ENCODE measurements at regions not wholly inside any gene's neighbourhood (a gene's known extent, or its start where the extent isn't known, plus 50 kb on each side); places are given as distances from the start of the nearest gene placed in this dataset.

DNA sequence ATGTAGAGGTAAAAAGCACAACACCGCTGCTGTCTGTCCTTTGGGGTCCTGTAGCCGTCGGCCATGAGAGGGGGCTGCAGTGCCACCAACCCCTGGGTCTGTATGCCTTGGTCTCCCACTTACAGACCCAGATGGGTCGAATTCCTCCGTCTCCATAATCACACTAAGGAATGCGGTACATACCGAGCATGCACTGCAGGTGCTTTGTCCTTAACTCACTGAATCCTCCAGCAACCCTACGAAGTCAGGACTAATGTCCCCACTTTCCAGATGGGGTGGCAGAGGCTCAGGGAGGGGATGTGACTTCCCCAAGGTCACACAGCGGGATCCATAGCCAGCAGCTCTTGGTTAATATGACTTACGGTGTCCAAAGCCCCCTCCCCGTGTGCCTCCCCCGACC lies 219.9 kb upstream of the CIBAR2 start:
- in situ Hi-C loops (cut with HindIII; ENCODE audit: low sequenced_read_pairs), result loop anchor here (5.0 kb wide), 1 partner anchor 70 kb away; no protein-coding TSS in a partner anchor
- H3K4me3 ChIP-seq (ENCODE audit: low read depth, low read length), result no peak overlapping the region
- no peak for DNase-seq (ENCODE audit: low read depth)
- TF ChIP-seq, protein P1, sequence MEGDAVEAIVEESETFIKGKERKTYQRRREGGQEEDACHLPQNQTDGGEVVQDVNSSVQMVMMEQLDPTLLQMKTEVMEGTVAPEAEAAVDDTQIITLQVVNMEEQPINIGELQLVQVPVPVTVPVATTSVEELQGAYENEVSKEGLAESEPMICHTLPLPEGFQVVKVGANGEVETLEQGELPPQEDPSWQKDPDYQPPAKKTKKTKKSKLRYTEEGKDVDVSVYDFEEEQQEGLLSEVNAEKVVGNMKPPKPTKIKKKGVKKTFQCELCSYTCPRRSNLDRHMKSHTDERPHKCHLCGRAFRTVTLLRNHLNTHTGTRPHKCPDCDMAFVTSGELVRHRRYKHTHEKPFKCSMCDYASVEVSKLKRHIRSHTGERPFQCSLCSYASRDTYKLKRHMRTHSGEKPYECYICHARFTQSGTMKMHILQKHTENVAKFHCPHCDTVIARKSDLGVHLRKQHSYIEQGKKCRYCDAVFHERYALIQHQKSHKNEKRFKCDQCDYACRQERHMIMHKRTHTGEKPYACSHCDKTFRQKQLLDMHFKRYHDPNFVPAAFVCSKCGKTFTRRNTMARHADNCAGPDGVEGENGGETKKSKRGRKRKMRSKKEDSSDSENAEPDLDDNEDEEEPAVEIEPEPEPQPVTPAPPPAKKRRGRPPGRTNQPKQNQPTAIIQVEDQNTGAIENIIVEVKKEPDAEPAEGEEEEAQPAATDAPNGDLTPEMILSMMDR (IDR thresholded peaks at IDR 0.05; ENCODE audit: low read depth, low read length, missing control alignments), result no peak

DNA sequence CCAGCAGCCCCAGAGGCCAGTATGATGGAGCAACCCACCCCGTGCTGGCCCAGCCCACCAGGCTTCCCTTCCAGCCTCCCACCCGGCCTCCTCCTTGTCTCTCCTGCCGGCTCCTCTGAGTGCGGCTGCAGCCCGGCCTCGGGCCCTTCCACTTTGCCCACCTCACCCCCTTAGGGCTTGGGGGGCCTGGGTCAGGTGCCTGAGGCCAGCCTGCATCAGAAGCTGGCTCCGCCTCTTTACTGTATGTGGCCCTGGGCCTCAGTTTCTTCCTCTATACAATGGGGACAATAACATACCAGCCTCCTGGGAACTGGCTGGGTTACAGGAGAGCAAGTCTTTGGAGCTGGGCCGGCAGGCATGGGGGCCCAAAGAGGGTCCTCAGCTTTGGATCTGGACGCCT lies 221.1 kb upstream of the CIBAR2 start:
- no peak overlapping the region for H3K4me3 ChIP-seq (ENCODE audit: low read depth, low read length)
- TF ChIP-seq, protein P1 (IDR thresholded peaks at IDR 0.05; ENCODE audit: low read depth, low read length, missing control alignments), result no peak
- in situ Hi-C loops (cut with HindIII; ENCODE audit: low sequenced_read_pairs), result loop anchor here (5.0 kb wide), 1 partner anchor 71 kb away; no protein-coding TSS in a partner anchor
- no peak for DNase-seq (ENCODE audit: low read depth)

DNA sequence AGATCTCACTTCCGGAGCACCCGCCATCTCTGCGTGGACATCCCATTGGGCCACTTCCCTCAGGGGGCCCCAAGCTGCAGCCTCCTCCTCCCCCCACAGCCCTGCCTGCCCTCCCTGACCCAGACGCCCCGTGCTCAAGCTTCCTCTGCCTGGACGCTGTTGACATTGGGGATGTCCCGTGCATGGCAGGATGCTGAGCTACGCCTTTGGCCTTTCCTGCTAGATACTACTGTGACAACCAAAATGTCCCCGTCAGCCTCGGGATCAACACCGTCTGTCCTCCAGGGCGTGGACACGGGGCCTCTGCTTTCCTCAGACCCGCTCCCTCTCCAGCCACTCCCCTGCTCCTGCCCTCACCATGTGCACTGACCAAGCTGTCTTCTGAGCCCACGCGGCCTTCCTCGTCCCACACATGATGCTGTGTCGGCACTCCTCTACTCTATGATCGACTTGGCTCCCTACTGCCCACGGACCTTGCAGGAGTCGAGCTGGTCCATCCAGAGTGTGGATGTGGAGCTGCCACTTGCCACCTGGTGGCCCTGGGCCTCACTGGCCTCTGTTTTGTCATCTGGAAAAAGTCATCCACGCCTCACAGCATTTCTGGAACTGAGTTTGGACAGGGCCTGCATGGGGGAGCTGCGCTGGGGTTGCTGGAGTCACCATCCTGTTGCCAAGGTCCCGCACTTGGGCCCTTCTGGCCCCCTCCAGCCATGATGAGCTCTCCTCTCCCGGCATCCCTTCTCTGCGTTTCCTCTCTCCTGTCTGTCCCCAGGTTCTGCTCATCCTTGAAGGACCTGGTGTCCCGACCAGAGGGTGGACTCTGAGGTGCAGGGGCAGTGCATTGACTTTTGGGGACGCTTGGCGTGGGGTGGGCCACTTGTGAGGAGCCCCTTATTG lies 221.7 kb upstream of the CIBAR2 start:
- no peak overlapping the region for H3K4me3 ChIP-seq (ENCODE audit: low read depth, low read length)
- in situ Hi-C loops (cut with HindIII; ENCODE audit: low sequenced_read_pairs), result loop anchor here (5.0 kb wide), 1 partner anchor 72 kb away; no protein-coding TSS in a partner anchor
- no peak for DNase-seq (ENCODE audit: low read depth)
- TF ChIP-seq, protein P1 (IDR thresholded peaks at IDR 0.05; ENCODE audit: low read depth, low read length, missing control alignments), result no peak

DNA sequence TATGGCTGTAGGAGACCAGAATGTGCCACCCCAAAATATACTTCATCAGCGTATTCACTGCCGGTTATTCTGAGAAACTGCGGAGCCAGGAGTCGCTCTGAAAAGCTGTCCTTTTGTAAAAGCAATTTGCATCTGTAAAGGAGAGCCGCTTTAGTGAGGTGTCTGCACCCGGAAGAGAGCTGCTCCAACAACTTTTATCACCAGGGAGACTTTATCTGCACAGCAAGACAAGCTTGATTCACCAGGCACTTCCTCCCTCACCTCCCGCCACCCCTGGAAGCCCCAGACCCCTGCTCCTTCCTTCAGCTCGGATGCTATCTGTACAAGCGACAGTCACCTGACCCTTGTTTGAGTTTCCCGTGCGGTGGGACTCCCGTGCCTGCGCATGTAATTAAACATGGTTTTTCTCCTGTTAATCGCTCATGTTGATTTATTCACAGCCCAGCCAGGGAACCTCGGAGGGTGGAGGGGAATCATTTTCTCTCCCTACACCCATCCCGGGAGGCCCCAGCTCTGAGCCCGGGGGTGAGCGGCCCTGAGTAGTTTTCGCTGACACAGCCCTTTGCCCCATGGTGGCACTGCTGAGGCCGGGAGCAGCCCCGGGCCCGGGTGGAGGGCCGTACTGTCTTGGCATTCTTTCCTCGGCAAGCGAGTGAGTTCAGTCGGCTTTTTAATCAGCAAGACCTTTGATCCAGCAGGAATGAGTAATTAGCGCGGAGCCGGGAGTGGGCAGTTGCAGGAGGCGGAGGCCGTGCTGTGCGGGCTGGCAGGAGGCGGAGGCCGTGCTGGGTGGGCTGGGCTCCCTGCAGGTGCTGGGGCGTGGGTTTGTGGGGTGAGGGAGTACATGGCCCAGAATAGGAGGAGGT lies 222.7 kb upstream of the CIBAR2 start:
- no peak overlapping the region for H3K4me3 ChIP-seq (ENCODE audit: low read depth, low read length)
- in situ Hi-C loops (cut with HindIII; ENCODE audit: low sequenced_read_pairs), result loop anchor here (5.0 kb wide), 1 partner anchor 73 kb away; no protein-coding TSS in a partner anchor
- no peak for DNase-seq (ENCODE audit: low read depth)
- TF ChIP-seq, protein P1 (IDR thresholded peaks at IDR 0.05; ENCODE audit: low read depth, low read length, missing control alignments), result peak; percentile 14

DNA sequence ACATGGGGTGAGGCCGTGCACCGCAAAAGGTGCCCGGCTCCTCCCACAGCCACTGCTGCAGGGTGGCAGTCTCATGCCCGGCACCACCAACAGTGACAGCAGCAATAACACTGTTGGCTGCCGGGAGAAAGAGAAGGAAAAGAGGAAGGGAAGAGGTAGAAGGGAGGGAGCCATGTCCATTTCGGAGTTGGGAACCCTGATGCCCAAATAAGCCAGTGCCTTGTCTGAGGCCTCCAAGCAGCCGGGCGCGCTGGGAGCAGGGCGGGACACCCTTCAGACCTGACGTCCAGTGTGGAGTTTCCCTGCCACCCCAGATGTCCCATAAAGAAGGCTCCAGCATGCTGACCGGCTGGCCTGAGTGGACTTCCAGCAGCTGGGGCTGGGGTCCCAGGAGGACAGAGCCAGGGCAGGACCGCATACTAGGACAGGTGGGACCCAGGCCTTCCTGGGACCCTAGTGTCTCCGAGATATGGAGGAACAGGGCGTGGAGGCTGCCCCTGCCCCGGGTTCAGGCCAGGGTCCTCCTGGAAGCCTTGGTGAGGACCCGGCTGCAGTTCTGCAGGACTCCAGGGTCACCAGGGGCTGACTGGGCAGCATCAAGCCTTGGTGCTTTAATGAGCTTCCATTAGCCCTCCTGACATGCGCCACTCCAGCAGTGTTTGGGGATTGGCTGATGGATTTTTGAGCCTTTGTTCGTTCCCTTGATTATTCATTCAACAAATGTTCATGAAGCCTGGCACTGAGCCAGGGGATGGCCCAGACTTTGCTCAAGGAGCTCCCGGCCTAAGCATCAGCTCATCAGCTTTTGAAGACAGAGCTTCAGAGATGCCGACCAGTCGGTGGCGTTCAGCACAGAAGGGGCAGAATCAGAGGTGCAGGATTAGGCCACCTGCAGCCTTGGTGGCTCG lies 223.6 kb upstream of the CIBAR2 start:
- no peak overlapping the region for H3K4me3 ChIP-seq (ENCODE audit: low read depth, low read length)
- no peak for DNase-seq (ENCODE audit: low read depth)
- in situ Hi-C loops (cut with HindIII; ENCODE audit: low sequenced_read_pairs), result no loop called here
- TF ChIP-seq, protein P1 (IDR thresholded peaks at IDR 0.05; ENCODE audit: low read depth, low read length, missing control alignments), result no peak
